Fibroblast of skin of scalp (primary cell): ENCODE measurements at regions not wholly inside any gene's neighbourhood (a gene's known extent, or its start where the extent isn't known, plus 50 kb on each side); places are given as distances from the start of the nearest gene placed in this dataset.
A peak's percentile ranks its signal among the peaks of the same experiment; 100 is the strongest.
"Not testable (repeated sequence)": the region's sequence is repeated elsewhere in the genome, so short reads cannot be mapped to it uniquely, and the experiment has no call there.

Source experiments
- DNase-seq: peaks from one replicate; pipeline ENCODE4 v3.0.0-alpha.2; 2013

DNA sequence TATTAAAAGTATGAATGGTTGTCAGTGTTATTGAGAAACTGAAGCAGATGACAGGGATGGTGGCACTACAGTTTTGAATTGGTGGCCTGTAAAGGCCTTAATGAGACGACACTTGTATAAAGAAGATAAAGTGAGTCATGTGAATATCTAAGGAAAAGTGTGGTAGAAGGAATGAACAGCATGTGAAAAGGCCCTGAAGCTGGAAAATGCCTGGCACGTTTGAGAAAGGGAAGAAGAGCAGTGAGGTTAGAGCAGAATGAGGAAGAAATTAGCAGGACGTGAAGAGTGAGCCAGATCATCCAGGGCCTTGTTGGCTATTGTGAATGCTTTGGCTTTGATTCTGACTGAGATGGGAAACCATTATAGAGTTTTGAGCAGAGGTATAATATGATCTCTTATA, 387.6 kb upstream of the DPH6 start:
- no peak for DNase-seq

DNA sequence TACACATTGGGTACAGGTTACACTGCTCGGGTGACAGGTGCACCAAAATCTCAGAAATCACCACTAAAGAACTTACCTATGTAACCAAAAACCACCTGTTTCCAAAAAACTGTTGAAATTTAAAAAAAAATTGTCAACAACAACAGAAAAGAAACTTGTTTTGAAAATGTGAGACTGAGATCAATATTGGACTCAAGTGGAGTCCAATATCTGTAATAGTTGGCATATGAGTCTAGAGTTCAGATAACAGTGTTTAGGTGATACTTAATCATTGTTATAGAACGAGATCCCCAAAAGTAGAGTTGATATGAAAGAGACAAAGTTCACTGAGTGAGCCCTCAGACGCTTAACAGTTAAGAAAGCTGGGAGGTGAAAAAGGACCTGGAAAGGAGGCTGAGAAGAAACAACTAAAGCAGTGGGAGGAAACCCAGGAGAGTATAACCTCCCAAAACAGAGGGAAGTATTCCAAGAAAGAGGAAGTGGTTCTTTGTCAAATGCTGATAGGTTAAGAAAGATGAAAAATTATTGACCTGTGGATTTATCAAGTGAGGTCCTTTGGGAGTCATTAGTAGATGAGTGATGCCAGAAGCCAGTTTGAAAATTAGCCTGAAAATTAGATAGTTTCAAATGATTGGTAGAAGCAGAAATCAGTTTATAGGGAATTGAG, 388.6 kb upstream of the DPH6 start:
- no peak for DNase-seq

DNA sequence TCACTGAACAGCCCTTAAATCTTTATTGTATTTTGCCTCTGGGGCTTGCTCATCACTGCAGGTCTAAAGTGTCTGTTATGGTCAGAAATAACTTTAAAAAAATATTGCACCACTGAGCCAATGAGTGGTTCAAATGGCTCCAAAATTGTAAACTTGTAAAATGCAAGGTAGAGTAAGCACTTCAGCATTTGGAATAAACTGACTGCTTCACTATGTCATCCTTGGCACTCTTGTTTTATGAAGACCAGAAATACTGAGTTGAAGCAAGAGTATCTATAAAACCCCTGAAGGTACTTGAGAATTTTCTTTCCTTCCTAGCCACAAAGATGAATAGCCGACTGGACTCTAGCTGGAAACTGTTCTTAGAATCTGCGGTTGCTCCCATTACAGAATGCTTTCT, 390.3 kb upstream of the DPH6 start:
- no peak for DNase-seq

DNA sequence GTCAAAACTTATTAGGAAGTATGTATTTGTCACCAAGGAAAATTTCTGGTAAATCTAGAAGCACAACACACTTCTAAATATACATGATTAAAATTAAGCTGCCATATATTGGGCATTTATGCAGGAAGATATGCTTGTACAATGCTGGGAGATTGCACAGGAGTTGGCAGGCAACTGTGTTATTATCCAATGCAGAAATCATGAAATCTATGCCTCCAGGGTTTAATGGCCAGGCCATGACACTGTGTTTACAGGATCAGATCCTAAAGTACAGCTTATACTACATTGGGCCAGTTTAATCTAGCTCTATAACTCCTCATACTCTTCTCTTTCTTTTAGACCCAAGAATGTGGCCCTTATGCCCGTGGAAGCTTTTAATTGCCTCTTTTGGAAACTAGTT, 391.4 kb upstream of the DPH6 start:
- DNase-seq = no peak

DNA sequence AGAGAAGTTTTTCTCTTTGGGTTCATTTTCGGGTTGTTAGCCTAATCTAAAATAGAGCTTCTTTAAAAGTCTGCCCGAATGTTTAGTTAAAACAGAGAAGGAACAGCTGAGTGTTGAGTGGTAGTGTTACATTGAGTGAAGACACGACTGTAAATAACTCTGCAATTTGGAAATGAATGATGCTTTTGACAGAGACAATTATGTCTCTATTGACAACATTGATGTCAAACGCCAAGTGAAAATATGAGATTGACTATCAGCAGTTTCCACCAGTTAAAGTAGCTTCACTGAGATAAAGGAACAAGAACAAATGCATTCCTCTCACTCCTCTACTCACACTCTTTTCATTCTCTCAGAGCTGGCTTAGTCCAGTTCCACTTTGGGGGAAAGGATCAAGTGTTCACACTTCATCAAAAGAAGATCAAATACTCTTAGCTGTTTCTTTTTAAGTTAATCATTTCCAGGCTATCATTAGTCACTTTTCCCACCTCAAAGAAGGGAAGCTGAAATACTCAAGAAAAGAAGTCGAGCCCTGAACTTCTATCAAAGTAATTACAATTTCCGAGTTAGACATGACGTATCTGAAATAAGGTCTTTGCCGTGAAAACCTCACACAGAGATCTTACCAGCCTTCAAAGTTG, 399.1 kb upstream of the DPH6 start:
- no peak for DNase-seq

DNA sequence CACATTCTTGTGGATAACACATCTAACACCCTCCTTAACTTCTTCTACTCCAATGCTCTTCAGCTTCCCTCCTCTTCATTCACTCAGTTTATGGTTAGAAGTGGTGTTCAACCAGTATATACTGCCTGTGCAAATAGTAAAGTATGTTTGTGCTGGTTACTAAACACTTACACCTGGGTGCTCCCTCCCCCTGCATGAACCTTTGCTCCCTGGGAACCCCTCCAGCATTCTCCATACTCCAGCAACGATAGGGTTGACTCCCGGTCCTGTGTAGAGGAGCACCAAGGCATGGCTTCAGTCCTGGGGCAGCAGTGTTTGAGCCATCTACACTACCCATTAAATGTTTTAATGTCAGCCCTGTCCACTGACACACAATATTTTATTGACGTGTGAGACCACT, 407.5 kb upstream of the DPH6 start:
- no peak for DNase-seq

DNA sequence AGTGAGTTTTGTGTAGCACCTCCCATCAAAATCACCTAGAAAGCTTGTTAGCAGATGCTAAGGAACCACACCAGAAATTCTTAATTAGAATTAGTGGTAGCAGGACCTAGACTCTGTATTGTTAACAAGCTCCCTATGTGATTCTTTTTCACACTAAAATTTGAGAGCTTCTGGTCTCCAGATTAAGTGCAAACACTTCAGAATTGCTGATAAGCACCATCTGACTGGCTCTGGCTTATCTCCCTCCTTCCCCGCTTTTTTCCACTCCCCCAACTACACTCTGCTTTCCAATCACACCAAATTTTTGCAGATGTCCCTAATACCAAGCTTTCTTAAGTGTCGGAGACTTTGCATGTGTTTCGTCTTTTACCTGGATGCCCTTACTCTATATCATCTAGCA, 410.1 kb upstream of the DPH6 start:
- DNase-seq = no peak

DNA sequence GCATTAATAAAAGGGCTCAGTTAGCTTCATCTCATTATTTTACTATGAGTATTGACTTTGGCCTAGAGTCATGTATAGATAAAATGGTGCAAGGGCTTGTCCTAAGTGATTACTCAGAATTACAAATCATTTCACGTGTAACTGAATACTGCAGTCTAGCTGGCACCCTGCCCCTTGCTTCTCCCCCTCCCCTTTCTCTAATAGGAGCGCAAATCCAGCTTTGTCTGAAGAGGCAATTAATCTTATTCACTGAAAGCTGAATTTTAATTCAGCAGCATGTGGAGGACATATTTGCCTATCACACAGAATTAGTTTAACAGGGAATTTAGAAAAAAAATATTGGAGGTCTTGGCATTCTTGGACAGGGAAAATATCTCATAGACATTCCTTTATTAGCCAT, 412.1 kb upstream of the DPH6 start:
- DNase-seq = peak; percentile 75

DNA sequence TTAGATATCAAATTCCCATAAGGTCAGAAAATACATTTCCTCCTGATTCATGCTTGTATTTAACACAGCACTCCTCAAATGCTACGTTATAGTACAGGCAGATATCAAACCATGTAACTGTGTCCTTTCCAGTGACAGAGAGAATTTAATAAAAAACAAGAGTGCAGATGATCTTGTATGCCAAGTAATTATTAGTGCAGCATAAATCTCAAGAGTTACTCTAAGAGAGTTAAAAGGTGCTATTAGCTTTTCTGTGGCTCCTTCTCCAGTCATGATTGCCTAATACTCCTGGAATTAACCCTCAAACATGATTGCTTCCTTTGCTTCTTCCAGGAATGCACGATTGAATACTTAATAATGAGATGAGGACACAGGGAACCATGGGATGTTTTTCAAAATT, 413.0 kb upstream of the DPH6 start:
- DNase-seq = no peak

DNA sequence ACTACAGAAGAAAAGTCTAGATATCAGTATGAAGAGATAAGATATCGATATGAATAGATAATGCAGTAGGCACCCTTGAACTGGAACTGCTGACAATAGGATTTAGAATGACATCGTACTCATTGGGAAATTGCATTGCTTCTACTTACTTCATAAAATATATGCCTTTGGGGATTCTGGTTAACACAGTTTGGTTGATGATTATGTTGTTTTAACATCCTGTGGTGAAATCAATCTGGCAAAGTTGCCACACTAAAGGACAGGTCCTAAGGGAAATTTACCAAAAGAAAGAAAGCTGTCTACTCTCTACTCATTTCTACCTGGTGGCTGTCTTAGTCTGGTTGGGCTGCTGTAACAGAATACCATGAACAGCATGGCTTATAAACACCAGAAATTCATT, 417.4 kb upstream of the DPH6 start:
- peak; percentile 23 for DNase-seq

DNA sequence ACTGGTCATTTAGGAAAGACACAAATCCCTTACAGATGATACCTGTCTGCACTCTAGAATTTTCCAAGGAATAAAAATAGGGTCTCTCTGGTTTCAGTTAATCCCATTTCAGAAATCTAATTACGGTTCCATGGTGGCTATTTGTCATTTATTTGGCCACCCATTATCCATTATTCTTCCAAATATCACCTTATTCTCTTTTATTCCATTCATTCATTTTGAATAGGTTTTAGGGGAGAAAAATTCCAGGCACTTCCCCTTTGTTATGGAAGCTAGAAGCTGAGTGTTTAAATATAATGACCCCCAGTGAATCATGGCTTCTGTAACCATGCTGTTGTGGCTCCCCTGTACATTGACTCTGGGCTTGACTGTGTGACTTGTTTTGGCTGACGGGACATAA, 420.8 kb upstream of the DPH6 start:
- DNase-seq = no peak

DNA sequence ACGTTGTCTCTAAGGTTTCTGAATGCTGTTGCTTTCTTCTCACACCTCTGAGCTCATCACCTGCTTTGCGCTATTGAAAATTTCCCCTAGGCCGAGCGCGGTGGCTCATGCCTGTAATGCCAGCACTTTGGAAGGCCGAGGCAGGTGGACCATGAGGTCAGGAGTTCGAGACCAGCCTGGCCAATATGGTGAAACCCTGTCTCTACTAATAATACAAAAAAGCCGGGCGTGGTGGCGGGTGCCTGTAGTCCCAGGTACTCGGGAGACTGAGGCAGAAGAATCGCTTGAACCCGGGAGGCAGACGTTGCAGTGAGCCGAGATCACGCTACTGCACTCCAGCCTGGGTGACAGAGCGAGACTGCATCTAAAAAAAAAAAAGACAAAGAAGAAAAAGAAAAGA, 422.0 kb upstream of the DPH6 start:
- not testable (repeated sequence) for DNase-seq

DNA sequence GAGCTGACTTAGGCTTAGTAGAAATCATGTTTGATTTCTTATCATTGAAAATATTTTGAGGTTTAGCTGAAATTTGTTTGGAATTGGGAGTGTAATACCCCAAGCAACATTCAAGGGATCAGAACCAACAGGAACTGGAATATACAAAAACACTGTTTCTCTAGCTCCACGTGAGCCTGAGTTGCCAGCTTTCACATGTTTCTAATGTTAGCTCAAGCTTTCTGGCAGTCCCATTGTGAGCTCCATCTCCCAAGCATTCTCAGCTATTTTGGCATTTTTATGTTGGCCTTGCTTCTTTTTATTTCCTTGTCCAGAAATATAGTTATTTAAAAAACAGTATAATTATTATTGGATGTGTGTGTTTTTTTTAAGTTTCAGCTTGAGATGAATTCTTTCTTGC, 427.1 kb upstream of the DPH6 start:
- DNase-seq = no peak

DNA sequence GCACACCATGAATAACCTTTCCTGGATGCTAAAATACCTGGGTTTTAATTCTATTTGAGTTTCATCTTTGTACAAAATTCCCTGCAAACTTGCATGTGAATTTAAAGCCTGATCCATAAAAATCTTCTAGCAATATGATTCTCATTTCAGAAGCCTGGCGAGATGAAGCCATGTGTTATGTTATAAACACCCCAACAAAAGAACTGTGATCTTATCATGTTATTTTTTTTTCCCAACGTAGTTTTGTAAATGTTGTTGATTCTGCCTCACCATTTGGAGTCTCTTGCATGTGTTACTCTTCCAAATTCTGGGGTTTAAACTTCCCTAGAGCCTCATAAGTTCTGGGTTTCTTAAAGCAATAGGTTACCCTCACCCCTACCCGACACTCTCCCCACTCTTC, 428.1 kb upstream of the DPH6 start:
- no peak for DNase-seq

DNA sequence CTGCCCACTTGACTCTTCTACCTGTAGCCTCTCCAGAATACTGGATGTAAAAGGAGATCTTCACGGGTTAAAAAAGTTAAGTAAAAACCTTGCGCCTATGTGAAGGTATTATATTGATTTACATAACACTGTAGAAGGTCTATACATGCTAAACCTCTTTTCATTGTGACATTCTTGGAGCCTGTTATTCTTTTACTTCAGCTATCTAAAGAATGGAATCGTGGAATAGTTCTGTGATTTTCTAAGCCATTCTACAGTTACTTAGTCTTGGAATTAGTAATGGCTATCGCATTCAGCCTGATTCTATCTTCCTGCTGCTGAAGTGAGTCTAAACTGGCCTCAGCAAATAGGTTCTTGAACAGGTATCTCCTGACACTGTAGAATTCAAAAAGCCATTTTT, 430.0 kb upstream of the DPH6 start:
- DNase-seq = no peak

DNA sequence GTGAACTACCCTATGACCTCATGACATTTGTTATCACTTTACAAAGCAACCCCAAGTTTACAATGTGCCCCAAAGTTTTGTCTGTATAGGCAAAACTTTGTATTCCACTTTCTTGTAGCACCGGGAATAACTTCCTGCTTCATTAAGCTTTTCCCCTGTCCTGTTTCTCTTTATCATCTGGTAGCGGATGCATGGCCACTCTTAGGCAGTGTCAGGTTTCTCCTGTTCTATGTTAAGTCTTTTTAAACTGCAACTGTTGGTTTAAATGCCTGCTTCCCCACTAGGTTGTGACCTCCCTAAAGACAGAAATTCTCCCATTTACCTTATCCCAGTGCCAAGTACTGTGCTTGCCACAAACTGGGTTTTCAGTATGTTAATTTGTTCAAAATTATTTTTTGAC, 433.6 kb upstream of the DPH6 start:
- no peak for DNase-seq

DNA sequence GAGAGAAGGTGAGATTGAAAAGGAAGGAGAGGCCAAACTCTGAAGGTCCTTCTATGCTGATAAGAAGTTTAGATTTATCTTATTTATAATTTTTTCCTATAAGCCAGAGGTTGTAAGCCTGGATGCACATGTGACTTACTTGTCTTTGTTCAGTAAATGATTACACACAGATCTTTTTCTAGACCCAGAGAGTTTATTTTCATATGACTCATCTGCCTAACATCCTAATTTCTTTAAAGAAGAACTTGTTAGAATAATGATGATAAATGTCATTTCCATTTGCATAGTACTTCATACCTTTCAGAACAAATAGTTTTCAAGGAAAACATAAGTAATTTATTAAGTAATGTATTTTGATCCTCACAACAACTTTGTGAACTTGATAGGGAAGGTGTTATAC, 434.8 kb upstream of the DPH6 start:
- peak; percentile 48 for DNase-seq

DNA sequence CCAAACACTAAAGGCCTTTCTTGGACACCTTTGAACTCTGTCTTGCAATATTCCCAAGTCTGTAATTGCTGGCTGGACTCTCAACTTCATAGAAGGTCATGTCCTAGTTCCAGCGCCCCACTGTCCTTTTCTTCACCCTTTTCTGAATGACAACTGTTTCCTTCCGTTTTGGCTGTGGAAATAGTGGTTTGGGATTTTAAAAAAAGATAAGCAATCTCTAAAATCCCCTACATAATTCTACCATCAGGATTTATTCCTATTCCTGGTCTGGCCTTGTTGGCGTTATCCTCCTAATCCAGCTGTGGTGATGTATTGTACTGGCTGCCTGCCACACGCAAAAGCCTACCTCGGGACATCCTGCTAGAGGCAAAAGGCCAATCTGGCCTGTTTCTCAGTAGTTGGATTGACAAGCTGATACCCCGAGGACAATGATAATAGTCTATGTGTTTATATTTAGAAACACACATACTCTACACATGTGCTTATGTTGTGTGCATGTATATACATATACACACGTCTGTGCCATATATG, 440.3 kb upstream of the DPH6 start:
- no peak for DNase-seq

DNA sequence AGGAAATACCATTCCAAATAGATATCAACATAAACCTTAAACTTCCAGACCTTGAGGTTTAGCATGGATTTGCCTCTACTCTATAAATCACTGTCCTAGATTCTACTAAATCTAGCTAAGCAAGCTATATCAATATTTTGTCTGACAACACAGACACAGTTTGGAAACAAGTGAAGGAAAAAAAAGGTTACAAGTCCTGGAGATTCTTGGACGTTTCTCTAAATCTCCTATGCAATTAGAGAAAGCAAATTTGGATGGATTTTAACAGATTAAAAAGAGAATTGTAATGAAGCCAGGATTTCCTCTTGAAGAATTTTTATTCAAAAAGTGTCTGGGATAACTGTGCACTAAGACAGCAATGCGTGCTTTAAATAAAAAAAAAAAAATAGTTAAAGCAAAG, 441.1 kb upstream of the DPH6 start:
- no peak for DNase-seq

DNA sequence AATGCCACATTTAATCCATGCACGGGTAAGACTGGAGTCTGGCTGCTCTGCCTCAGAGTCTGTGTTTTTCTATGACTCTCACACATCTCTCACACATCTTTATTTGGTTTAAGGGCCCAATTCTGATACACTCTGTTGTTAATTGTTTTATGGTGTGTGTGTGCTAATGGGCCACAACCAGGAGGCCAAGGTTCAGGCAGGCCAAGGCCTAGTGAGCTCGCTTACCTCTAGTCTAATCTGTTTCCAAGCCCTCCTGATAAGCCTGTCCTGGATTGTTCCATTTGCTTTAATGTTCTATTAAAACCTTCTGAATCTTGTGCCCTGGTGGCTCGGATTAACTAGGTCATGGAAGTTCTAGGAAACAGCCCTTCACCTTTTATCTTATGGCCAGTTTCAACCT, 445.4 kb upstream of the DPH6 start:
- DNase-seq = no peak

DNA sequence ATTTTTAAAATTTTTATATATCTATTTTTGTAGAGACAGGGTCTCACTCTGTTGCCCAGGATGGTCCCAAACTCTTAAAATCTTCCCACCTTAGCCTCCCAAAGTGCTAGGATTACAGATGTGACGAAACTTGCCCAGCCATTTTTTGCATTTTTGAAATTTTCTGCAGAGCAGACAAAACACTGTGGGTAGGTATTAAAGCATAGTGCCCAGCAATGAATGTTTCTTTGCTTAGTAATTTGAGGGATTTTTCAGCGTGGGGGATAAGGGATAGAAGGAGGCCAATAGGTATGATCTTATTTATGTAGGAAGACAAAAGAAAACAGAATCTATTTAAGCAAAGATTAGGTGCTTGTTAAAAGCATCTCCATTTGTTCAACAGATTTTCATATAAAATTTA, 446.8 kb upstream of the DPH6 start:
- peak; percentile 16 for DNase-seq

DNA sequence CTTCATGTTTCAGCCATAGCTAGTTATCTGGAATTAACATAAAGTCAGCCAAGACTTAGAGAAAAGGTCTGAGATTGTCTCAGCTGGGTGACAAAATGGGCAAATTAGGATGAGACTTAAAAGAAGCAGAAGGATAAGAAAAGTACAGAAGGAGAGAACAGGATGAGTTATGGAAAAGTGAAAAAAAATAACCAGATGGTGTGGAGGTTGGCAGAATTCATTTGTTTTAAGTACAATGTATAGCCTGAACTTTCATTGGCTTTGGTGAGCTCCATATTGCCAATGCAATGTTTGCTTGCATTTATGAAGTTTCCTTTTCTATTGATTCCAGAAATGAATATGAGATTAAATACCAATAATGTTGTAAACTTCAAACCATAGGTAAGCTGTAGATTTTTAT, 447.2 kb upstream of the DPH6 start:
- no peak for DNase-seq

DNA sequence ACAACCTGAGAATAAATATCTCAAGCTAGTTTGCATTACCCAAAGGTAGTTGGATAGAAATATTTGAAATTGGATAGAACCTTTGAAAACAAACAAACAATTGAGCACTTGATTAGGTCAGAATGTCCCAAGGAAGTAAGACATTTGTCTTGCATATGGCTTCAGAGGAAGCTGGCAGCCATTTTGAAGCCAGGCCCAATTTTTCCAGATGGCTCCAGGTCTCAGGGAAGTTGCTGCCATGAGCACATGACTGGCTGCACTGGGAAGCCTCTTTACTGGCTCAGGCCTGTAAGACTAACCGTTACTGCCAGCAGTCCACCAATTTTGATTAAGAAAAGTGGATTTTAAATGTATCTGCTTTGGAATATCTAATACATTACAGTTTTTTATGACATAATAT, 448.9 kb upstream of the DPH6 start:
- no peak for DNase-seq

DNA sequence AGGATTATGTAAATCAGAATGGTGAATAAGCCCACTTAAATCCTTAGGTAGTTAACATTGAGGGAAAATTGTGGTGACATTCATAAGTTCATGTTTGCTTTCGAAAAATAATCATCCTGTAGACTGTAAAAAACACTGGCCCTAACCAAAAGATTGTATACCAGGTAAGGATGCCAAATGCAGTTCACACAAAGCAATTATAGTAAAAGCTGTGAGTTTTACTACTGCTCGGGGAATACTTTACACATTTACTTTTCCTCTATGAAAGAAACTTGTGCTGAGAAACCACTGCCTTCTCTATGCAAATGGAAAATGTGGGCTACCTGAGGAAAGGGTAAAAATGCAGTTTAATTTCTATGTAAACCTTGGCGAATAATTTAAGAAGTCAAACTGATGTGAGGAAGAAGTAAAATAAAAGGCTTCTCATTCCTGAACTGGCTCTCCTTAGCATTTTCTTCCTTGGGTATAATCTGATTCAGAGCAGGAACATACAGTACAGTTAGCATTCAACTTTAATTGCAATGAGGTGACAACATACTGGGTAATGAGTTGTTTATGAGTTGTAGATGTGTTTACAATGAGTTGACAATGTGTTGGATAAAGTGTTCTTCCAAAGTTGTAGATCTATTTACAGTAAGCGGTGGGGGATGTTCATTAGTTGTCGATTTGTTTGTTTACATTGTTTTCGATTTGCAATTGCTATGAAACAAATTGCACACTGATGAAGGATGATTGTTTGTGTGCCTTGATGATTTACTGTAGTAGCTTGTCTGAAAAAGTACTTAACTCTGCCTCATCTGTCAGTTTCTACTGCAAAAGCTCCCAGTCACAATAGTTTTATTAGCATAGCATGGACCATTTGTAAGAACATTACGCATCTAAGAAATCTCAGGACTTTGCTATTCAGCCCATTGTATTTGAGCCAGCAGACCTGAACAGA, 453.0 kb upstream of the DPH6 start:
- DNase-seq = no peak
